GM12892 (cell line): ENCODE measurements at regions not wholly inside any gene's neighbourhood (a gene's known extent, or its start where the extent isn't known, plus 50 kb on each side); places are given as distances from the start of the nearest gene placed in this dataset.

ENCODE experiments used
- POLR2A ChIP-seq: IDR thresholded peaks from 2 replicates; pipeline ENCODE4 v1.6.1; 2011; ENCODE audit warnings: low read depth, low read length, control low read depth
- POLR2AphosphoS5 ChIP-seq: IDR thresholded peaks from 2 replicates; pipeline ENCODE4 v1.6.1; 2011; ENCODE audit warnings: low read depth, low read length, control low read depth
- TAF1 ChIP-seq: IDR thresholded peaks from 2 replicates; pipeline ENCODE4 v1.6.1; 2011; ENCODE audit warnings: low read depth, mild to moderate bottlenecking, control low read depth, low read length, borderline replicate concordance

DNA sequence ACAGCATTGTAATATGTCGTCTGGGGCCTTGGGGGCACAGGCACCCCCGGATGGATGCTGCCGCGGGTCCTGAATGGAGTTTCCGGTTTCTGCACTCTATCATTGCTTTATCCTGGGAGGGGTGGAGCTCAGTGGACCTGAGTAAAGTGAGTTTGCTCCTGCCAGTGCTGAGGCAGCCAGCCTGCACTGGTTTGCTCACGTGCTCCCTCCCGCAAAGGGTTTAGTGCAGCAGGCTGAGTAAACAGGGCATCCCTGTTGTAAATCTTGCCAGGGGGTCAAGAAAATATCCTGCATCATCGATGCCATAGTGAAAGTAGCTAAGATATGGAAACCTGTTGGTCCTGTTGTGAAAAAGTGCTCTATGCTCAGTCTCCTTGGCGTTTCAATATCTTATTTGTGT, 85.6 kb upstream of the BRINP3 start:
- TF ChIP-seq POLR2AphosphoS5 = no peak
- TF ChIP-seq POLR2A = no peak
- TF ChIP-seq TAF1 = no peak
